GM19023 (cell line): ENCODE measurements at regions not wholly inside any gene's neighbourhood (a gene's known extent, or its start where the extent isn't known, plus 50 kb on each side); places are given as distances from the start of the nearest gene placed in this dataset.

Experiments
- ATAC-seq: cut with Tn5 transposase; IDR thresholded peaks from one replicate; pipeline ENCODE4 v1.9.1; 2021; ENCODE audit warnings: mild to moderate bottlenecking, moderate library complexity; ENCODE audit not compliant: unreplicated experiment

- no peak for ATAC-seq
Measured at GRCh38 chr9:75607521-75607920, 283.0 kb upstream of the PCSK5 start.

- ATAC-seq = no peak
Measured at GRCh38 chr9:75609401-75609800, 281.1 kb upstream of the PCSK5 start.

DNA sequence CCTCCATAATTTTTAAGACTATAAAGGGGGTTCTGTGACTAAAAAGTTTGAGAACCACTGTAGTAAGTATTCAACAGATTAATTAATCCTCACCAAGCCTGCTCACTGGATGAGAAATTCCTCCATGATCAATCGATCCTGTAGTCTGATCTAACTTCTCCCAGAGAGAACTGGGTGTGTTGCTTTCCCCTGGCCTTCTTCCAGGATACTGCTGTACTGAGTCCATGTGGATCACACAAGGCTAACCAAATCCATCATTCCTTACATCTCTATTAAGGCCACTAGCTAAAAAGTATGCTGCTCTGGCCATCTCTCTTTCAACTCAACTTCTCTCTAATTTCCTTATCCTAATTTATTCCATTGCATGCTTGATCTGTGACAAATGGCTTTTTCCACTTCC is 280.2 kb upstream of the PCSK5 start:
- ATAC-seq = no peak

DNA sequence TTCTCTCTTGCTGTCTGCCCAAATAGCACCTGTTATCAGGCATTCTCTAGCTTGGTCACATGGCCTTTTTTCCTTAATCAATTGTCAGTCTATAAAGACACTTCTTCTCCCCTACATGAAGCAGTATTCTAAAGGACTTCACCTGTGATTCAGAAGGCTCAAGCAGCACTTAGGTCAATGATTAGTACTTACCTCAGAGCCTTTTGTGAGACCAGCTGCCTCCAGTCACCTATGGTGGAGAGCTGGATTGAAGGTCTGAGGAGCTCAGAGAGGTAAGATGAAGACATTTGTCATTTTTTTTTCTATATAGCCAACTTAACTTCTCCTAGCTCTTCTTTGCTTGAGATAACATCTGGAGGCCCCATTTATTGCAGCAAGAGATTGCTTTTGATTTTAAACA is 278.3 kb upstream of the PCSK5 start:
- no peak for ATAC-seq

DNA sequence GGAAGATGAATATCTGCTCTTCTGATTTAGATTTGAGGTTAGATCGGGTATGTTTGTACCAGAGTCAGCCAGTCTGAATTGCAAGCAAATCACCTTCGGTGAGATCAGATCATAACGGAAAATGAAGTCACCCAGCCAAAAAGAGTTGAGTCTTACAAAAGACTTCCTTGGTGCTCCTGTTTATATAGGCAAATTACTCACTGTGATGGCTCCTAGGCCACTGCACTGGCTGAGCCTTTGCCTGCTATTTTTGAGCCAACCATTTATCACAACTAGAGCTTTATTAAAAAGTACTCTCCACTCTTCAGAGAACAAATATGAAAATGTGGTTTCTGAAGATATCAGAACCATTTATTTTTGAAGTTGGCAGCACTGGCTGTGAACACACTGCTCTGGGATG is 277.7 kb upstream of the PCSK5 start:
- ATAC-seq = no peak

DNA sequence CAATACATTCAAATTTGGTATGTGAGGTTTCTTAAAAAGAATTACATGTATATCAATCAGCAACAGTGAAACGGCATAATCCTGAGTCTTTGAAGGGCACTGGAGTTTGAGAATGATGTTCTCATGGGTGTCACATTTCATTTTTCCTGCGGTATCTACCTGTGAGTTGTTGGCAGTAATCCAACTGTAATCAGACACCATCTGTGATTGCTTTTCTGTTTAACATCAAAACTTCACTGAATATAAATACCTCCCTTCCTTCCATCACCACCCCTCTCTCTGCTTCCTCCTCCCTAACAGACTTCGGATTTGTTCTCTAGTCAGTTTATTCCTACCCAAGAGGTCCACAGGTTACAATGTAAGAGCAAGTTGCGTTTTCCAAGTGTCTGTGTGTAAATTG is 275.2 kb upstream of the PCSK5 start:
- no peak for ATAC-seq

DNA sequence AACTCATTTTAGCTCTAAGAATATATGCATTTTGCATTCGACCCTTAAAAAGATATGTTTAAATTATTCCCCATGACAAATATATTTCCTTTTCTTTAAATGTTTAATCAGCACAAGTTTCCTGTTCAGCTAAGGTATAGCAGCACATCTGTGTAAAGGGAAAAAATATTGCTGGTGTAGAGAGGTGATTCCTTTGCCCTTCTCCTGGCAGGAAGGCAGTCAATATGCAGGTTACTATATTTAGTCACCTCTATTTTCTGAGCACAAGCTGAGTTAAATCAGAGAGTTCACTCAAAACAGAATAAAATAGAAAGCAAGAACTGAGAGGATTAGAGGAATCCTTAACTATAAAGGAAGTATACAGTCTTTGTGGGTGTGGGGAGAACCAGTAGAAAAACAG is 274.4 kb upstream of the PCSK5 start:
- no peak for ATAC-seq

DNA sequence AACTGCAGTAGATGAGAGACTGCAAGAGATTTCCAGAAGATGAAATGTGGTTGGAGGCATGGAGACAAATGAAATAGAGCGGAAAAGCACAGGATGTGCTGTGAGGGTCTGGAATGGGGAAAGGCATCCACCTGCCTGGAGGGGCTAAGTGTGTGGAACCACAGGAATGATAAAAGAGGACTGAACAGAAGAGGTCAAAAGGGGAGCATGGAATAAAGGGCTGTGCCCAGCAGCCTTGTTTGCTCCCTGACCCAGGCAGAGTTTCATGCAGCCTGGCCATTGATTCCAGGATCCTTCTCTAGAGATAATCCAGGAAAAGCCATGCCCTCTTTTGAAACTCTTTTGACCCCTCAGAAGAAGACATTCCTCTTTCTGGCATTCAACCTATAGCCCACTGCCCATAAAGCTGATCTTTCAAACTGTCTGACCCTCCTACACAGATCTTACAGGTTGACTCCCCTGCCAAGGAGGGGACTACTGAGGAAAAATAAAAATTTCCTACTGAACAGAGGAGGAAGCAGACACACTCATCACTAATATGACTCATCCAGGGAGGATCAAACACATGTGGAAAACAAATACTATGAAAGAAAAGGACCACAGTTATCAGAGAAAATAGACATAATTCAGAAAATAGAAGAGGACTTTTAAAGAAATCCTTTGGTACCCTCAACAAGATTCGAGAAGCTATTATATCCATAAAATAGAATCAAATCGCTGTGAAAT is 273.5 kb upstream of the PCSK5 start:
- no peak for ATAC-seq

- no peak for ATAC-seq
Measured at GRCh38 chr9:75623462-75623861, 267.0 kb upstream of the PCSK5 start.

- no peak for ATAC-seq
Measured at GRCh38 chr9:75624998-75625397, 265.5 kb upstream of the PCSK5 start.

- ATAC-seq = no peak
Measured at GRCh38 chr9:75626860-75627259, 263.6 kb upstream of the PCSK5 start.

DNA sequence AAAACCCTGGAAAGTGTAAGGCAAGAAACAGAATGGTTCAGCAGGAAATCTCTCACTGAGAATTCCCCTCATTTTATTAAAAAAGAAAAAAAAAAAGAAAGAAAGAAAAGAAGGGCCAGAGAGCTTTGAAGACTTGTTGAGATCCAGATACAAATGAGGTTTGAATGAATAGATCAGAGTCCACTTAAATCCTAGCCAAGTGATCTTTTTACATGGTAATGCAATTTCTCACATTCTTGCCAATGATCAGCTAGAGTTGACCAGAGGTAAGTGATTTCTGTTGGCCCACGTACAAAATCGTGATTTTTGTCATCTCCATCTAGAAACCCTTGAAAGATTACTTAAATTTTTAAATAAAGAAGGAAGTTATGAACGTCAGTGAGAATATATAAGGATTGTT is 261.5 kb upstream of the PCSK5 start:
- no peak for ATAC-seq

- ATAC-seq = no peak
Measured at GRCh38 chr9:75633451-75634057, 256.9 kb upstream of the PCSK5 start.

GRCh38 chr9:75636427-75637045 is 253.9 kb upstream of the PCSK5 start:
- ATAC-seq = no peak

- ATAC-seq = no peak
Measured at GRCh38 chr9:75639971-75640610, 250.4 kb upstream of the PCSK5 start.

DNA sequence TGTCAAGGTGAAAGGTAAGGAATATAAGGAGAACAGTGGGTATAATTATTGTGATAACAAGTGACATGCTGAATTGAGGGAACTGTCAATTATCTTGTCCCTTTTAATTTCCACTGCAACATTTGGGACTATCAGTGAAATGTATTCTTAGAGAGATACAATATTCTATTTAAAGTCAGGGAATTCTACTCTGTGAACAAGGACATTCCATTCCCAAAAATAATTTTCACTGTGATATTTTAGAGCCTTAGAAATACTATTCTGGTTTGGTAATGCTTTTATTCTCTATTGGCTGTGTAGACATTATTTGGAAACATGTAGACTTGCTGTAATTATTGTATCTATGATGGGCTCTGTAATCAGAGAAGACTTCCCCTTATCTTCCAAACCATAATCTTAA is 248.0 kb upstream of the PCSK5 start:
- no peak for ATAC-seq

DNA sequence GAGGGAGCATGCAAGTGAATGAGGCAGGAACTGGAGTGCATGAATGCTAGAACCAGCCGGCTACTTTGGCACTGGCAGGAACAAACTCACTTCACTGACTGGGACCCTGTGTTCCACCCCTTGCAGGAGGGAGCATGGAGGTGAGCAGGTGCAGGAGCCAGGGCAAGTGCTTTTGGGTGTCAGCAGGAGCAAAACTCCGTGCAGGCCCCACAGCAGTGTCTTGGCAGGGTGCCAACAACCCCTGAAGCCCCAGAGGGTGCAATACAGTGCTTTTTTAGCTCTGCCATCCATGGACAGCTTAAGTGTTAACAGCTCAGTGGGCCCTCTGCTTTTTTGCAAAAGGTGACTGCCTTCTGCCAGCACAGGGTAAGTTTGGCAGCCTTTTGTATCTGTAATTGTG is 245.8 kb upstream of the PCSK5 start:
- ATAC-seq = no peak

DNA sequence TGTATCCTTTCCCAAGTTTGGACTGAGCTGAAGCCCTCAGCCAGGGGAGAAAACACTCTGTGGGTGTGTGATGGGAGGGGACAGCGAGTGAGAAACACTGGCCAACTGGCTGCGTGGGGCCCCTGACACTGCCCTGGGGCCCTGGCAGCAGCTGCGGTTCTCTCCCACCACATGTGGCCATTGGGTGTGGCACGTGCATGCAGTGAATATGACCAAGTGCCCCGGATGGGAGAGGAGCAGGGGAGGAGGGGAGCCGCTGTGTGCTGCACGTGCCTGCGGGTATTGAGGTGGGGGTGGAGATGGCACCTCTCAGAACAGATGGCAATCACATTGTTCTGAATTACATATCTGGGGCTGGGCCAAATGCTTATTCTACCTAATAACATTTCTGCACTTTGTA is 242.4 kb upstream of the PCSK5 start:
- no peak for ATAC-seq

GRCh38 chr9:75649060-75649459 is 241.4 kb upstream of the PCSK5 start:
- no peak for ATAC-seq

DNA sequence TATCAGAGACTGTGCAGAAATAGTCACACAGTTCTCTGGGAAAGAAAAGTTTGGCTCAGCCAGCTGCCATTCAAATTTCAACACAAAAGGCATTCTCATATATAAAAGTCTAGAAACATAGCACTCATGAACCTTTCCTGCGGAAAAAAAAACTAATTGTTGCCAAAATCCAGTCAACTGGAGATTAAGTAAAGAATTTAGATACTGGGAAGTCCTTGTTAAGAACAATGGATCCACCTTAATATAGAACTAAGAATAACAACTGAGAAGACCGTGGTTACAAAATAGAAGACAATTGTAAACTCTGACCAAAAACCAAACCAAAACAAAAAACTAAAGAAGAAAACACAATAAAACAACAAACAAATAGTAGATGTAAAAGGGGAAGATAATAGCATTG is 238.8 kb upstream of the PCSK5 start:
- no peak for ATAC-seq

GRCh38 chr9:75653335-75653734 is 237.1 kb upstream of the PCSK5 start:
- no peak for ATAC-seq

GRCh38 chr9:75653750-75654149 is 236.7 kb upstream of the PCSK5 start:
- ATAC-seq = no peak
